AG04450 (cell line): ENCODE measurements at regions not wholly inside any gene's neighbourhood (a gene's known extent, or its start where the extent isn't known, plus 50 kb on each side); places are given as distances from the start of the nearest gene placed in this dataset.

ENCODE experiments used
- CTCF ChIA-PET: fragments of 300-600, 350-600 bp; formaldehyde crosslinking; extraction: SDS; loops from one replicate; lab custom pipeline; 2022; ENCODE audit warnings: antibody characterized with exemption, inconsistent platforms; lab: Charles Lee
- POLR2A ChIA-PET: fragments of 350-600 bp; formaldehyde crosslinking; extraction: SDS; loops from one replicate; lab custom pipeline; 2021; ENCODE audit warnings: antibody characterized with exemption, inconsistent platforms; lab: Yijun Ruan, JAX
- DNase-seq: peaks from one replicate; pipeline ENCODE4 v3.0.0-alpha.2; 2011; ENCODE audit warnings: low read depth, low spot score
- H3K27ac ChIP-seq: one replicate; pipeline ENCODE4 v1.5.1; 2012; ENCODE audit warnings: low read depth, low read length, control low read depth
- H3K27me3 ChIP-seq: one replicate; pipeline ENCODE4 v1.6.0; 2012; ENCODE audit warnings: low read length; ENCODE audit not compliant: control insufficient read depth, insufficient read depth
- H3K4me3 ChIP-seq: 2 replicates; pipeline ENCODE4 v1.5.1; 2011; ENCODE audit warnings: mild to moderate bottlenecking, low read depth, low read length, control low read depth
- H3K9me3 ChIP-seq: 2 replicates; pipeline ENCODE4 v1.5.1; 2012; ENCODE audit warnings: low read length; ENCODE audit not compliant: control insufficient read depth, insufficient read depth
- CTCF ChIP-seq: IDR thresholded peaks from 2 replicates; pipeline ENCODE4 v1.5.1; 2011; ENCODE audit warnings: low read depth, low read length, control low read depth, inconsistent platforms

DNA sequence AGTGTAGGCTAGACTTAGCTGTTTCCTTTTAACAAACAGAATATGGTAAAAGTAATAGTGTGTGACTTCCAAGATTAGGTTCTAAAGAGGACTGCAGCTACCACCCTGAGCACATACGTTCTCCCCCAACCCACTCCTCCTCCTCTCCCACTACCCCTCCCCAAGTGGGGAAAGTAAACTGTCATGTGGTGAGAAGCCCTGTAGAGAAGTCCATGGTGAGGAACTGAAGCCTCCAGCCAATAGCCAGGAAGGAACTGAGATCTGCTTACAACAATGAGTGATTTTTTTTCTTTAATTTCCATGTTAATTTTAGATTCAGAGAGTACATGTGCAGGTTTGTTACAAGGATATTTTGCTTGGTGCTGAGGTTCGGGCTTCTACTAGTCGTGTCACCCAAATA lies 57.0 kb upstream of the EGLN3 start:
- TF ChIP-seq CTCF, result no peak
- POLR2A ChIA-PET, result no interaction called here
- no peak for DNase-seq
- Histone ChIP-seq H3K27me3 (no peaks in the 10 kb centered on the region), H3K27ac (no peak overlapping the region), H3K9me3 (no peaks in the 10 kb centered on the region), H3K4me3 (no peak overlapping the region)
- CTCF ChIA-PET, result no interaction called here

GRCh38 chr14:34005901-34006300 lies 55.0 kb upstream of the EGLN3 start:
- Histone ChIP-seq H3K4me3 (no peak overlapping the region), H3K27ac (no peak overlapping the region), H3K27me3 (peaks cover 2% of the 10 kb centered on the region), H3K9me3 (no peaks in the 10 kb centered on the region)
- DNase-seq, result no peak
- POLR2A ChIA-PET, result no interaction called here
- no peak for TF ChIP-seq CTCF
- CTCF ChIA-PET, result no interaction called here

GRCh38 chr14:34004881-34005280 lies 54.0 kb upstream of the EGLN3 start:
- no peak for TF ChIP-seq CTCF
- H3K9me3 ChIP-seq, result no peaks in the 10 kb centered on the region
- peaks cover 2% of the 10 kb centered on the region for H3K27me3 ChIP-seq
- ChIA-PET CTCF (no interaction called here), POLR2A (no interaction called here)
- DNase-seq, result no peak
- no peak overlapping the region for H3K4me3 ChIP-seq
- no peak overlapping the region for H3K27ac ChIP-seq

DNA sequence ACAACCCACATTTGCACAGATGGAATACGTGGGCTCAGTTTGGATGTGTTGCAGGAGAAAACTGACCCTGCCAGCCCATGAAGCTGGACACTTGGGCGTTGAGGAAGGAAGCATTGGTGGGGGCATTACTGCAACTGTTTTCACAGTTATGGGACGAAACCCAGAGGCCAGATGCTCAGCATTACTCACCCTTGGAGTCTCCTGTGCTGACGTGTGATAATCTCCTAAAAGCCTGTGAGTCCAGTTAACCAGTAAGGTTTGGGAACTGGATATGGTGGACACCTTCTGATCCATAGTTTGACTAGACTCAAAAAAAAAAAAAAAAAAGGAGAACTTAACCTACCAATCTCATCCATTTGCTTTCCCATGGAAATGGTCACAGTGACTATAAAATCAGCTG lies 52.8 kb upstream of the EGLN3 start:
- Histone ChIP-seq H3K27ac (no peak overlapping the region), H3K27me3 (peaks cover 2% of the 10 kb centered on the region), H3K9me3 (no peaks in the 10 kb centered on the region), H3K4me3 (no peak overlapping the region)
- ChIA-PET CTCF (no interaction called here), POLR2A (no interaction called here)
- no peak for TF ChIP-seq CTCF
- DNase-seq, result no peak

DNA sequence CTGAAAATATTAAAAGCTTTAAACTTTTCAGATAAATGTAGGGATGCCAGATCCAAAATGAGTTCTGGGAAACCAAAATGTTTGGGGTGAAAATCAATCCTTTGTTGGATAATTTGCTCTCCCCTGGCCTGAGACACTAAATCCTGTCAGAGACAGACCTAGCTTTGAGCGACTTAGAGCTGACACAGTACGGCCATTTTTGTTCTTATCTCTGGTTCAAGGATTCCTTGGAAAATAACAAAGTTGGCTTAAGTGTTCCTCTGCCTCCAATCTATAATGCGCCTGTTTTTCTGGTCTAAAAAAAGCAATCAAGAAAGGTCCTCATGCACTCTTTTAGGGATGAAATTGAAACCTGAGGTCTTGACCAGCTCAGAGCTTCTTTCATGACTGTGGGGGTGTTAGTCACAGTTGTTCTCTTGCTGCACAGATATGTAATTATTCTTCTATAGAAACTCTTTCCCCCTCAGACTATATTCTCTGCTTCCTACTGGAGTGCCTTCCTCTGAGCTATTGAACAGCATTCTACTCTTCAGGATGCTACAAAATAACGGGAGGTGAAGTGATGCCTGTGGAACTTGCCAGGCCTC lies 52.3 kb upstream of the EGLN3 start:
- no peak for TF ChIP-seq CTCF
- DNase-seq, result no peak
- Histone ChIP-seq H3K27me3 (peaks cover 2% of the 10 kb centered on the region), H3K9me3 (no peaks in the 10 kb centered on the region), H3K4me3 (no peak overlapping the region), H3K27ac (no peak overlapping the region)
- ChIA-PET POLR2A (no interaction called here), CTCF (no interaction called here)
